ENCODE measurements at regions not wholly inside any gene's neighbourhood (a gene's known extent, or its start where the extent isn't known, plus 50 kb on each side); places are given as distances from the start of the nearest gene placed in this dataset.

DNA sequence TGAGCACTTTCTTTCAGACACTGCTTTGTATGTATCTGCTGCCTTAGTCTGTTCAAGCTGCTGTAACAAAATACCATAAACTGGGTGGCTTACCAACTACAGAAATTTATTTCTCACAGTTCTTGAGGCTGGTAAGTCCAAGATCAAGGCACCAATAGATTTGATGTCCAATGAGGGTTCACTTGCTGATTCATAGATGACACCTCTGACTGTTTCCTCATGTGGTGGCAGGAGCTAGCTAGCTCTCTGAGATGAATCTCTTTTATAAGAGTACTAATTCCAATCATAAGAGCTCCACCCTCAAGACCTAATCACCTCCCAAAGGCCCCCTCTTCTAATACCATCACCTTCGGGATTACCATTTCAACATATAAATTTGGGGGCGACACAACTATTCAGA is 76.6 kb upstream of the ADO start:
- Mint-ChIP-seq H3K27ac (no peak overlapping the region), H3K36me3 (no peaks in the 10 kb centered on the region), H3K27me3 (no peaks in the 10 kb centered on the region), H3K4me1 (peaks cover 3% of the 10 kb centered on the region), H3K9me3 (peaks cover 1% of the 10 kb centered on the region), H3K4me3 (no peak overlapping the region)
- no peak for ATAC-seq (ENCODE audit: low read depth)
- DNase-seq (ENCODE audit: low spot score in 2 of 2), result no peak

DNA sequence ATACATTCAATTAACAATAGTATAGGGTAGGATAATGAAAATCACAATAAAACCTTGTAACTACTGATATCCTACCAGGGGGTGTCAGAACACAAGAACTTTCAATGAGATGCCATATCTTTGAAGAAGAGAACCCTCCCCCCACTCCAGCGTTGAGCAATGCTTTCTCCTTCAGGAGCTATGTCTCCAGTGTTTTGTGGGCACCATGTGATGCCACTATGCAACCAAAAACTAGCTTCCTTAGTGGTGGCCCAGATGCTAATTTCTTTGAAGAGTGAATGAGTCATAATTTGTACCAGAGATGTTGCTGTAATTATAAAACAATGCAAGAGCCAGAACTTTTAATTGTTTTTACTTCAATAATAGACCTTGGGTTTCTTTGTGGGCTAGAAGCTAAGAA is 76.0 kb upstream of the ADO start:
- Mint-ChIP-seq H3K27ac (no peak overlapping the region), H3K4me1 (peaks cover 3% of the 10 kb centered on the region), H3K4me3 (no peak overlapping the region), H3K9me3 (peaks cover 1% of the 10 kb centered on the region), H3K36me3 (no peaks in the 10 kb centered on the region), H3K27me3 (no peaks in the 10 kb centered on the region)
- ATAC-seq (ENCODE audit: low read depth) (no peak), DNase-seq (ENCODE audit: low spot score in 2 of 2) (no peak)

DNA sequence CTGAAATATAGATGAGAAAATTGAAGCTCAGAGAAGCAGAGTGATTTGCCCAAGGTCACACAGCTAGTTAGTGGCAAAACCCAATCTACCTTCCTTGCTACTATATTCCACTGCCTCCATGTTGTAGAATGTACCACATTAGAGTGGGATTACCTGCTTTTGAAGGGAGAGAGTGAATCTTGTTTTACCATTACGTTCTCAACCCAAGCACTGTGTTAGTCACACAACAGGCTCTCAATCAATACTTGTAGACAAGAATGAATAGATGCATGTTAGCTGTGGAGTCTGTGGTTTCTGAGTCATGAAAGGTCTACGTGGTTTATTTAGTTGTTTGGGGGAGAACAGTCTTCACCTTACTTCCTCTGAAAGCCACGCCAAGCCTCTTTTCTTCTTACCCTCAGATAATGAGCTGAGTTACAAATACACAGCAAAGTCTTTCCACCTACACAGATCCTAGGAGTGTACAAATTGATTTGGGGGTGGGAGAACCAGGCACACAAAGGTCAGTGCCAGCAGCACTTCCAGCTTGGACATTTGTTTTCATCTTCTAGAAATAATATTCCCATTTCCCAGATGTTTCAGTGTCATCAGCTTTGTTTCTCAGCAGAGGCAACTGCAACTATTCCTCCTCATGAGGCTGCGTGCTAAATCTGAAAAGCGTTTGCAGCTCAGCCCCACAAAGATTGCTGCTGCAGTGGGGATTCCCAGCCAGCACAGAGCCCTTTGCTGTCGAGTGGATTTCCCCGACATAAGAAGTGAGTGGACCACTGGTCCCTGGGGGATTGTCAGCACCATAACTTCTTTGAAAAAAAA is 71.5 kb upstream of the ADO start:
- no peak overlapping the region for H3K27ac Mint-ChIP-seq
- no peaks in the 10 kb centered on the region for H3K27me3 Mint-ChIP-seq
- no peaks in the 10 kb centered on the region for H3K36me3 Mint-ChIP-seq
- ATAC-seq (ENCODE audit: low read depth), result peak; percentile 87
- peaks cover 3% of the 10 kb centered on the region for H3K4me1 Mint-ChIP-seq
- peak; percentile 25 to 44 for DNase-seq (ENCODE audit: low spot score in 2 of 2)
- no peak overlapping the region for H3K4me3 Mint-ChIP-seq
- peaks cover 1% of the 10 kb centered on the region for H3K9me3 Mint-ChIP-seq

DNA sequence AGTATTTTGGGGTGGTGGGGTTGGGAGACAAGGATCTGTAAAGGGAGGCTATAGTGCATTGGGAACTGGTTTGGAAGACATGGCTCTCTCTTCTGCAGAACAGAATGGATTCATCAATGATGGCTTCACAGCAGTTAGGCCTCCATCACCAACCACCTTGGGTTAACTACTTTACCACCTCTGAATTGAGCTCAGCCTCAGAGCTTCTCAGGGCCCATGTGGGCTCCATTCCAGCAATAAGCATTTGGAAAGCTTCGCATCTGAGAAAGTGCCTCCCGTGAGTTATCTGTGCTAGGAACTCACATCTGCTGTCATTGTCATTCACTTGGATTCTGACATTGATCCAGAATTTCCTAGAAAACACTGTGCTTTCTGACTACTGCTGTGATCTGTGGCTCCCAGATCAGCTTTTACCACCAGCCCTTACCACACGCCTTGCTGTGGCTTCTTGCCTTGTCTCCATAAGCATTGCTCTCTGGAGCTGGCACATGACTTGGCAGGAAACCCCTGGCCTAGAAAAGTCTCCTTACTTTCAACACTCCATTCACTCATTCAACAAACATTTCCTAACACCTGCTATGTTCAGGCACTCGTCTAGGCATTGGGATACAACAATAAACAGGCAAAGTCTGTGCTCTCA is 70.7 kb upstream of the ADO start:
- Mint-ChIP-seq H3K4me3 (no peak overlapping the region), H3K27ac (no peak overlapping the region), H3K9me3 (peaks cover 1% of the 10 kb centered on the region), H3K36me3 (no peaks in the 10 kb centered on the region), H3K27me3 (no peaks in the 10 kb centered on the region), H3K4me1 (peaks cover 3% of the 10 kb centered on the region)
- ATAC-seq (ENCODE audit: low read depth), result peak; percentile 18
- DNase-seq (ENCODE audit: low spot score in 2 of 2), result no peak

DNA sequence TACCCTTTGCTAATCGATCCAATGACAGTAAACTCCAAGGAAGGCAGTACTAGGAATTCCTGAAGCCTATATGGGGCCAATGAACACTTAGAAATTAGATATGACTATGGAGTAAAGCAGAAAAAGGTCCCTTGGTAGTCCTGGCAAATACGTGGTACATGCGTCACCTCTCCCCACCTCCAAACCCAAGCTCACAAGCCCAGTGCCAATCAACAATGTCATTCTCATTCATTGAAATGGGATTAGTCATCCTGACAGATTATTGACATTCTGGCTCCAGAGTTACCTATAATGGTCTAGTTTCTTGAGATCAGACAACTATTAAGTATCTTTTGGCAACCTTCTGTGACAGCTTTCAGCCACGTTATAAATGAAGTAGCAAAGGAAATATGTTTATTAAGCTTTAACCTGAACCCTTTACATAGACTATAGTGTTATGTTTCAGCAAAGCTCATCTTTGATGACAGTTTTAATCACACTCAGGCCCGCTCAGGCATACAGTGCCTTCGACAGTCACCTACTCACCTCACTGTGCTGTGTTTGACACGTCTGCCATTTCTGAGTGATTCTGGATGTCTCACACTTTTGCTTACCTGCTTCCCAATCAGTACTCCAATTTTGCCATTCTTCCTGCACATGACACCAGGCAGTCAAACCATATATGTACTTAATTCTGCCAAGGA is 69.6 kb upstream of the ADO start:
- no peaks in the 10 kb centered on the region for H3K27me3 Mint-ChIP-seq
- DNase-seq (ENCODE audit: low spot score in 2 of 2) (no peak), ATAC-seq (ENCODE audit: low read depth) (no peak)
- H3K36me3 Mint-ChIP-seq, result no peaks in the 10 kb centered on the region
- H3K4me1 Mint-ChIP-seq, result peaks cover 3% of the 10 kb centered on the region
- H3K27ac Mint-ChIP-seq, result no peak overlapping the region
- H3K4me3 Mint-ChIP-seq, result no peak overlapping the region
- H3K9me3 Mint-ChIP-seq, result no peaks in the 10 kb centered on the region

DNA sequence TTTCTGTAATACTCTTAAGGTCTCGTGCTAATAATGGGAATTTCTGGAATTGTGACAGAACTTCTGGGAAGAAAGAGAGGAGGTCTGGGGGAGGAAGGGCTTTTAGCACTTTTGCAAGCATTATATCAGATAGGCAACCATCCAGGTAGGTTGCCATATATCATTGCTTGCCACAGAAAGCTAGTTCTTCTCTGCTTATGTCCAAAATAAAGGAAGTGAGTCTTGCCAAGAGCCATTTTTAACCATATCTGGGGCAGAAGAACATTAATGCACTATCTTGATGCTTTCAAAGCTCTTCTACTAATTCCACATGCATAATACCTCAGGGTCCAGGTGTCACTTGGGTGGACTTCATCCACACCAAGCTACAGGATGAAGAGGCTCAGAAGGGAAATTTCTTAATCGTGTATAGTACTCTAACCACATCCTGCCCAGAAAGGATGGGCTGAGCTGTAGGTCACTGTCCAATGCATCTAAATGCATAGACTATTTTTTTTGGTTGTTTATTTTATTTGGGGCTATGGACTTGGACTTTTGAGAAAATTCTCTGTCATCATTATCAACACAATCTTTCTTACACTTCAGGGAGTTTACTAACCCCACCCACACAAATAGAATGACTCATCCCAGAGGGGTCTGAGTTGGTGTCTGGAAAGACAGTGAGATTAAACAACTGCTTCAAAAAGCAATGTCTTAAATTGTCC is 68.9 kb upstream of the ADO start:
- H3K4me3 Mint-ChIP-seq, result no peak overlapping the region
- peaks cover 3% of the 10 kb centered on the region for H3K4me1 Mint-ChIP-seq
- ATAC-seq (ENCODE audit: low read depth), result peak; percentile 29
- H3K9me3 Mint-ChIP-seq, result no peaks in the 10 kb centered on the region
- H3K27me3 Mint-ChIP-seq, result no peaks in the 10 kb centered on the region
- no peaks in the 10 kb centered on the region for H3K36me3 Mint-ChIP-seq
- no peak for DNase-seq (ENCODE audit: low spot score in 2 of 2)
- H3K27ac Mint-ChIP-seq, result no peak overlapping the region

DNA sequence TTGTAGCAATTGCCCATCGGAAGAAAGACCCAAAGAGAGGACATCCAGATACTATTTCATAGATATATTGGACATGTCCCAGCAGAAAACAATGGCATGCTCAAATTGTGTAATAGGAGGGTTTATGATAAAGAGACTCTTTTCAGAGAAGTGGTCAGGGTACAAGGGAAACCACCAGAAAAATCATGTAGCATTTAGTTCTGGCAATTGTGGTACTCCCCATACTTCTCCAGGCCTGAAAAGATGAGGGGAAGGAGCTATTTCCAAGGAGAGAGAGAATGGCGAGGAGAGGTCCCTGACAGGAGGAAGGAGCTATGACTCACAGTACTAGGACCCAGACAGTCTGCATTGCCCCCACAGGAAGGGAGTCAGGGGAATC is 68.4 kb upstream of the ADO start:
- Mint-ChIP-seq H3K9me3 (no peaks in the 10 kb centered on the region), H3K27ac (no peak overlapping the region), H3K4me3 (no peak overlapping the region), H3K4me1 (peaks cover 3% of the 10 kb centered on the region), H3K27me3 (no peaks in the 10 kb centered on the region), H3K36me3 (no peaks in the 10 kb centered on the region)
- DNase-seq (ENCODE audit: low spot score in 2 of 2), result no peak
- ATAC-seq (ENCODE audit: low read depth), result no peak

DNA sequence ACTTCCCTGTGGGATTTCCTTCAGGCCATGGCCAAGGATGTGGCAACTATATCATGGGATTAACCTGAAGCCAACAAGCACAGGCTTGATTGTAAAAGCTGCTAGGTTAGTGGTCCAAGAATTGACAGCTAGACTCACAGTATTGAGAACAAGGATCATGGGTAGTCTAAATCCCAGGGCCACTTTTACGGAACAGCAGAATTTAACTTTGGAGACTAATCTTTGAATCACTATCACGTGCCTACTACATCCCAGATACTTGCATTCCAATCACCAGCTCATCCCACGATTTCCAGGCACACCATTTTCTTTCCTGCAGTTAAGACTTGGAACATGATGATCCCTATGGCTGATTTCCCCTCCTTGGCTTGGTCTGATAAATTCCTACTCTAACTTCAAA is 65.6 kb upstream of the ADO start:
- Mint-ChIP-seq H3K4me1 (peaks cover 12% of the 10 kb centered on the region), H3K27ac (no peak overlapping the region), H3K36me3 (no peaks in the 10 kb centered on the region), H3K4me3 (no peak overlapping the region), H3K9me3 (no peaks in the 10 kb centered on the region), H3K27me3 (no peaks in the 10 kb centered on the region)
- ATAC-seq (ENCODE audit: low read depth) (no peak), DNase-seq (ENCODE audit: low spot score in 2 of 2) (no peak)

DNA sequence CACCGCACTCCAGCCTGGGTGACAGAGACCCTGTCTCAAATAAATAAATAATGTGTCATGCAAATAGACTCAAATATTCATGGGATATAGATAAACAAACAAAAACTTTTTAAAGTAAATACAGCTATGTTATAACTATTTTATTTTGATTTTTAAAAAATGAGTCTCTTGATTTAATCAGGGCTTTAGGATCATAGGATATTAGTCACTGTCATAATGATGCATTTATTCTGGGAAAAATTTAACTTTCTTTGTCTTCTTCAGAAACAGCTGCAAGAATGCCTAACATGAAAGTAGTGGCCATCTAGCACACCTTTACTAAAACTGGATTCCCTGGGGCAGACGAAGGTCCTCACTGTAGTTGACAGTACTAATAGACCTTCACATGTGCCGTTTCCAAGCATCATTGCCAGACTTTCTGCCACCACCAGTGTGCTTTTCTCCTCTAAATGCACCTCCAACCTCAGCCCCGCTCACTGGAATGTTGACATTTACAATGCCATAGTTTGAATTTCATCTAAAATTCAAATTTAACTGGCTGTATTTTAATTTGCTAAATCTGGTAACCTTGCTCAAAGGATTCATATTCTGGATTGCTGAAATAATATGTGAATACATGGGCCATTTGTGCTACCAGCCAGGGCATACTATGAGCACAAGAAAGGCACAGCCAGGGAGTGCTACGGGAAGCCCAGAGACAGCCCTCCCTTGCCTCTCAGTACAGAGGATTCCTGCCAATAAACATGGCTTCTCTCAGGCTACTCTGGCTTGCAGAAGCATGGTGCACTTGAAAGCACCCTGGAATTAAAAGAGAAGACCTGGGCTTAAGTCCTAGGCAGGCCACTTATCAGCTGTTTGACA is 63.4 kb upstream of the ADO start:
- H3K4me1 Mint-ChIP-seq, result peaks cover 14% of the 10 kb centered on the region
- H3K9me3 Mint-ChIP-seq, result no peaks in the 10 kb centered on the region
- H3K36me3 Mint-ChIP-seq, result no peaks in the 10 kb centered on the region
- no peak overlapping the region for H3K4me3 Mint-ChIP-seq
- H3K27me3 Mint-ChIP-seq, result no peaks in the 10 kb centered on the region
- DNase-seq (ENCODE audit: low spot score in 2 of 2) (no peak), ATAC-seq (ENCODE audit: low read depth) (no peak)
- no peak overlapping the region for H3K27ac Mint-ChIP-seq

DNA sequence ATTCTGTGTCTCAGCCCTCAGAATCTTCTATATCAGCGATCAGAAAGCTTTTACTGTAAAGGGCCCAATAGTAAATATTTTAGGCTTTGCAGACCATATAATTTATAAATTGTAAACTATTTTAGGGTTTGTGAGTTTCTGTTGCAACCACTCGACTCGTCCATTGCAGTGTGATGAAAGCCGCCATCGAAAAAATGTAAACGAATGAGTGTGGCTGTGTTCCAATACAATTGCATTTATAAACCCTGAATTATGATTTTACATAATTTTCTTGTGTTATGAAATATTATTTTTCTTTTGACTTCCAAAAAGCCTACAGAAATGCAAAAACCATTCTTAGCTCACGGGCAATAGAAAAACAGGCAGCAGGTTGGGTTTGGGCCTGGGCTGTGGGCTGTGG is 62.5 kb upstream of the ADO start:
- Mint-ChIP-seq H3K36me3 (no peaks in the 10 kb centered on the region), H3K27me3 (no peaks in the 10 kb centered on the region), H3K4me3 (no peak overlapping the region), H3K27ac (no peak overlapping the region), H3K4me1 (peaks cover 14% of the 10 kb centered on the region), H3K9me3 (no peaks in the 10 kb centered on the region)
- DNase-seq (ENCODE audit: low spot score in 2 of 2) (no peak), ATAC-seq (ENCODE audit: low read depth) (no peak)

DNA sequence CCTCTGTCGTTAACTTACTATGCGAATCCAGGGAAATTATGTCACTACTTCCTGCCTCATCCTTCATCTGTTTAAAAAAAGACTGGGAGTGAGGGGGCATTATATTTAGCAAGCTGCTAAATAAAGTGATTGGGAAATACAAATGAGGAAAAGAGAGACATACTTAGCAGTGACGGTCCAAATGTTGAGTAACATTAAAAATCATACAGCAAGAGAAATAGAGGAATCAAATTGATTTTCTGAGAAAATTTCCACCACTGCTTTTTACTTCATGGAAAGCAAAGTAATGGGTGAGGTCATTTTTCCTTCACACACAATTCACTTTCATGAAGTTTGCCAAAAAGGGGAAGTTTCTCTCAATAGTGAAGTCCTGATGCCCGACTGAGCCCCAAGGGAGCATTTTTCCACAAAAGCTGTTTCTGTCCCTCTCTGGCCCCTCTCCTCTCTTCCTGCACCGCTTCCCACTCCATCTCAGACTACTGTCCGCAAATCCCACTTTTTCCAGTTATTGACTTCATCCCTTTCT is 61.9 kb upstream of the ADO start:
- H3K9me3 Mint-ChIP-seq, result no peaks in the 10 kb centered on the region
- peak overlapping the region; percentile 25 for H3K27ac Mint-ChIP-seq
- H3K36me3 Mint-ChIP-seq, result no peaks in the 10 kb centered on the region
- peaks cover 14% of the 10 kb centered on the region for H3K4me1 Mint-ChIP-seq
- H3K27me3 Mint-ChIP-seq, result no peaks in the 10 kb centered on the region
- DNase-seq (ENCODE audit: low spot score in 2 of 2) (no peak), ATAC-seq (ENCODE audit: low read depth) (peak; percentile 80)
- peak overlapping the region; percentile 46 for H3K4me3 Mint-ChIP-seq

DNA sequence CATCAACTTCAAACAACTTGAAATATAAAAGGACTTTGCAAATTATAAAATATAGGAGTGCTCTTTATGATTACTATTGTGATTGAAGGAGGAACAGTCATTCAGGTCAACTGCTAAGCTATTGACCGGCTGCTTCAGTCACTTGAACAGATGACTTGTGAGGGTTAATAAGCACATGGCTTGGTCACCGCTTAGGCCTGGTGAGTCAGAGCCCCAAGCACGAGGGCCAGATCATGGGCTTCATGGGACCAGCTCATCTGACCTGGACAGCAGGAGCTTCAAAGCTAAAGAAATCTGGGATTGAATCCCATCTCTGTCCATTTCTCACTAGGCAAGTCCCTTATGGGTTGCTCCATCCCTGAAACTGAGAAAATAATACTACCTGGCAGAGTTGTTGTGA is 60.4 kb upstream of the ADO start:
- ATAC-seq (ENCODE audit: low read depth) (no peak), DNase-seq (ENCODE audit: low spot score in 2 of 2) (no peak)
- Mint-ChIP-seq H3K4me3 (no peak overlapping the region), H3K9me3 (no peaks in the 10 kb centered on the region), H3K27me3 (no peaks in the 10 kb centered on the region), H3K4me1 (peaks cover 18% of the 10 kb centered on the region), H3K36me3 (no peaks in the 10 kb centered on the region), H3K27ac (no peak overlapping the region)

DNA sequence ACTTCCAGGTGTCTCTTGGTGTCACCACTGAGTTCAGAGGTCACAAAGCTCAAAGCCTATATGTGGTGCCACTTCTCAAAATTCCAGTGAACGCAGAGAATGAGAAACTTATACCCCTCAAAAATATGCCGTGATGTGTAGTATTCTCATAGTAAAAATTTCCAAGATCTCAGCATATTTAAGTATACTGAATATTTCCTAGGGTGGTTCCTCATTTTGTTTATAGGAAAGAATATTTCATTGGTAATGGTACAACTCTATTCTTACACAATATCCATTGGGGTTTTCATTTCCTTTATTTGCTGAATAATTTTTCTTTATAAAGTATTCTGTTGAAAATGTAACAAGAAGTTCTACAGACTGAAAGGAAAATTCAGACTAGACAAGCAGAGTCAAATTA is 58.9 kb upstream of the ADO start:
- Mint-ChIP-seq H3K27me3 (no peaks in the 10 kb centered on the region), H3K27ac (no peak overlapping the region), H3K4me3 (no peak overlapping the region), H3K9me3 (no peaks in the 10 kb centered on the region), H3K36me3 (no peaks in the 10 kb centered on the region), H3K4me1 (peaks cover 24% of the 10 kb centered on the region)
- DNase-seq (ENCODE audit: low spot score in 2 of 2) (no peak), ATAC-seq (ENCODE audit: low read depth) (no peak)
